WI38 (cell line): ENCODE measurements at regions not wholly inside any gene's neighbourhood (a gene's known extent, or its start where the extent isn't known, plus 50 kb on each side); places are given as distances from the start of the nearest gene placed in this dataset.

Experiments
- H3K4me3 ChIP-seq: 2 replicates; pipeline ENCODE4 v1.5.1; 2011; ENCODE audit warnings: low read depth, mild to moderate bottlenecking, control low read depth, low read length
- CTCF ChIP-seq: IDR thresholded peaks from 2 replicates; pipeline ENCODE4 v1.5.1; 2012; ENCODE audit warnings: low read depth, mild to moderate bottlenecking, control low read depth, low read length

- no peak for TF ChIP-seq CTCF
- H3K4me3 ChIP-seq: no peak overlapping the region
Measured at GRCh38 chr3:67305922-67306321, 307.8 kb downstream of the KBTBD8 start.

- H3K4me3 ChIP-seq: no peak overlapping the region
- TF ChIP-seq CTCF: no peak
Measured at GRCh38 chr3:67311440-67311839, 313.3 kb downstream of the KBTBD8 start.

- H3K4me3 ChIP-seq: no peak overlapping the region
- no peak for TF ChIP-seq CTCF
Measured at GRCh38 chr3:67312155-67312554, 314.0 kb downstream of the KBTBD8 start.

- TF ChIP-seq CTCF: no peak
- no peak overlapping the region for H3K4me3 ChIP-seq
Measured at GRCh38 chr3:67318162-67318561, 320.1 kb downstream of the KBTBD8 start.

- H3K4me3 ChIP-seq: no peak overlapping the region
- no peak for TF ChIP-seq CTCF
Measured at GRCh38 chr3:67324554-67324953, 326.4 kb downstream of the KBTBD8 start.
